Spleen (tissue), 11 donors: ENCODE measurements at regions not wholly inside any gene's neighbourhood (a gene's known extent, or its start where the extent isn't known, plus 50 kb on each side); places are given as distances from the start of the nearest gene placed in this dataset.

ENCODE experiments used
- DNase-seq: peaks from one replicate; pipeline ENCODE4 v3.0.0-alpha.2; 2020
- H3K27ac ChIP-seq, 8 donors: fragments of 200-600 bp; sonication (generic) in 7 of 8; 1 replicate in 4 of 8; 2 replicates in 4 of 8; pipeline versions ENCODE4 v1.5.0 to v1.8.0; 2016 to 2021; ENCODE audit warnings: inconsistent platforms in 4 of 8, mild to moderate bottlenecking in 4 of 8, moderate library complexity in 1 of 8
- H3K27me3 ChIP-seq, 7 donors: fragments of 200-600 bp; sonication (generic) in 6 of 7; replicated peaks in 1 of 7; 1 replicate in 4 of 7; 2 replicates in 3 of 7; pipeline versions ENCODE4 v1.5.0 to v1.8.0; 2016 to 2021; ENCODE audit warnings: inconsistent platforms in 3 of 7, mild to moderate bottlenecking in 1 of 7
- H3K36me3 ChIP-seq, 6 donors: fragments of 200-600 bp; sonication (generic) in 5 of 6; 1 replicate in 4 of 6; 2 replicates in 2 of 6; pipeline versions ENCODE4 v1.5.0 to v1.8.0; 2016 to 2021; ENCODE audit warnings: inconsistent platforms in 2 of 6
- H3K4me1 ChIP-seq, 6 donors: fragments of 200-600 bp; sonication (generic) in 5 of 6; 1 replicate in 3 of 6; 2 replicates in 3 of 6; pipeline versions ENCODE4 v1.5.0 to v1.8.0; 2016 to 2021; ENCODE audit warnings: inconsistent platforms in 3 of 6
- H3K4me3 ChIP-seq, 8 donors: fragments of 200-600 bp; sonication (generic) in 7 of 8; 1 replicate in 4 of 8; 2 replicates in 4 of 8; pipeline versions ENCODE4 v1.5.0 to v1.8.0; 2016 to 2021; ENCODE audit warnings: inconsistent platforms in 4 of 8, mild to moderate bottlenecking in 4 of 8, moderate library complexity in 2 of 8
- H3K9me3 ChIP-seq, 8 donors: fragments of 200-600 bp; sonication (generic) in 7 of 8; 1 replicate in 4 of 8; 2 replicates in 4 of 8; pipeline versions ENCODE4 v1.5.0 to v1.8.0; 2016 to 2021; ENCODE audit warnings: inconsistent platforms in 4 of 8
- POLR2A ChIP-seq, 3 donors: fragments of 450-650 bp; IDR thresholded peaks; one replicate each; pipeline ENCODE4 v1.5.1; 2017; ENCODE audit warnings: antibody characterized with exemption in 3 of 3, mild to moderate bottlenecking in 1 of 3
- POLR2AphosphoS5 ChIP-seq, 3 donors: sonication (generic); formaldehyde crosslinking; IDR thresholded peaks; one replicate each; pipeline ENCODE4 v1.5.1; 2017; ENCODE audit warnings: antibody characterized with exemption in 3 of 3
- WGBS, 5 donors: extraction: QIAGEN DNeasy Blood & Tissue Kit in 3 of 5; methylation state at CpG; one replicate each; pipeline versions ENCODE4 v1.1.5 to v1.1.7; 2013 to 2018; 5-methylcytosine and 5-hydroxymethylcytosine counted together
- intact Hi-C: fragments of 100-400 bp; cut with DNase I; formaldehyde crosslinking; loops from one replicate; pipeline ENCODE4 v1.15.0; 2023; ENCODE audit warnings: low total_unique reads
- TF ChIP-seq, protein P1 (sequence below), 11 experiments: fragments of 200-600 bp in 7 of 11; fragments of 450-650 bp in 4 of 11; sonication (generic) in 4 of 11; IDR thresholded peaks in 8 of 11; conservative IDR thresholded peaks in 3 of 11; 1 replicate in 7 of 11; 2 replicates in 4 of 11; pipeline versions ENCODE4 v1.4.0 to v1.8.0; 2016 to 2021; ENCODE audit warnings: antibody characterized with exemption in 11 of 11, inconsistent platforms in 4 of 11, mild to moderate bottlenecking in 1 of 11
- donor health status: healthy with polysubstance abuse.
- donor health status: DM: no; HTN: no; CAD: no; lungs with moderate emphysema.
- donor health status: DM: no; HTN: no; CAD: no.
- donor health status: Bipolar disorder and iron deficiency.
- donor health status: healthy.
- donor health status: DM: no; HTN: no; CAD: no.
- donor health status: DM: yes; HTN: yes; CAD: no.

DNA sequence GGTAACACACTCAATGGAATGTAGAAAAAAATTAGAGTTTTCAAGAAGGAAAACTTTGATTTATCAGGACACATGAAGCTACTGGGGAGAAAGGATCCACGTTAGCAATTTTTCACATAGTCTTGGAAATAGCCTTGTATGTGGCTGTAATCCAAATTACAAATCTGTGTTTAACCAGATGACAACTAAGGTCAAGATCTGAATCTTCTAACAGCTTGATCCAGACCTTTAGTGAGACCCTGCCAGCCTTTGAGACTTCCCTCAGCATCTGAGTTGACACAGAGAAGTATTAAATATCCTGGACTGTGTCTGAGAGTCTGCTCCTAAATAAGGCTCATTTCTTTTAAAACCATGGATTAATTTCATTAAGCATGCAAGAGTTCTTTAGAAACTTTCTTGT lies 135.9 kb upstream of the KCNK2 start:
- Histone ChIP-seq H3K4me3 (no peak overlapping the region), H3K4me1 (no peaks in the 10 kb centered on the region), H3K27me3 (no peaks in the 10 kb centered on the region), H3K9me3 (no peaks in the 10 kb centered on the region), H3K27ac (no peak overlapping the region), H3K36me3 (no peaks in the 10 kb centered on the region)
- no peak for TF ChIP-seq POLR2A (IDR thresholded peaks at IDR 0.05)
- TF ChIP-seq, protein P1, sequence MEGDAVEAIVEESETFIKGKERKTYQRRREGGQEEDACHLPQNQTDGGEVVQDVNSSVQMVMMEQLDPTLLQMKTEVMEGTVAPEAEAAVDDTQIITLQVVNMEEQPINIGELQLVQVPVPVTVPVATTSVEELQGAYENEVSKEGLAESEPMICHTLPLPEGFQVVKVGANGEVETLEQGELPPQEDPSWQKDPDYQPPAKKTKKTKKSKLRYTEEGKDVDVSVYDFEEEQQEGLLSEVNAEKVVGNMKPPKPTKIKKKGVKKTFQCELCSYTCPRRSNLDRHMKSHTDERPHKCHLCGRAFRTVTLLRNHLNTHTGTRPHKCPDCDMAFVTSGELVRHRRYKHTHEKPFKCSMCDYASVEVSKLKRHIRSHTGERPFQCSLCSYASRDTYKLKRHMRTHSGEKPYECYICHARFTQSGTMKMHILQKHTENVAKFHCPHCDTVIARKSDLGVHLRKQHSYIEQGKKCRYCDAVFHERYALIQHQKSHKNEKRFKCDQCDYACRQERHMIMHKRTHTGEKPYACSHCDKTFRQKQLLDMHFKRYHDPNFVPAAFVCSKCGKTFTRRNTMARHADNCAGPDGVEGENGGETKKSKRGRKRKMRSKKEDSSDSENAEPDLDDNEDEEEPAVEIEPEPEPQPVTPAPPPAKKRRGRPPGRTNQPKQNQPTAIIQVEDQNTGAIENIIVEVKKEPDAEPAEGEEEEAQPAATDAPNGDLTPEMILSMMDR (IDR thresholded peaks at IDR 0.05 in 8 of 11, conservative IDR thresholded peaks at IDR 0.05 in 3 of 11): no peak
- intact Hi-C loops: no loop called here
- WGBS, 5 donors: 29 to 63% (median 56%) methylated on average over 1 of the region's 1 CpG
- no peak for DNase-seq

- no peak overlapping the region for H3K27ac ChIP-seq
These were observed 129.9 kb upstream of the KCNK2 start for GRCh38 chr1:214952648-214953047.

DNA sequence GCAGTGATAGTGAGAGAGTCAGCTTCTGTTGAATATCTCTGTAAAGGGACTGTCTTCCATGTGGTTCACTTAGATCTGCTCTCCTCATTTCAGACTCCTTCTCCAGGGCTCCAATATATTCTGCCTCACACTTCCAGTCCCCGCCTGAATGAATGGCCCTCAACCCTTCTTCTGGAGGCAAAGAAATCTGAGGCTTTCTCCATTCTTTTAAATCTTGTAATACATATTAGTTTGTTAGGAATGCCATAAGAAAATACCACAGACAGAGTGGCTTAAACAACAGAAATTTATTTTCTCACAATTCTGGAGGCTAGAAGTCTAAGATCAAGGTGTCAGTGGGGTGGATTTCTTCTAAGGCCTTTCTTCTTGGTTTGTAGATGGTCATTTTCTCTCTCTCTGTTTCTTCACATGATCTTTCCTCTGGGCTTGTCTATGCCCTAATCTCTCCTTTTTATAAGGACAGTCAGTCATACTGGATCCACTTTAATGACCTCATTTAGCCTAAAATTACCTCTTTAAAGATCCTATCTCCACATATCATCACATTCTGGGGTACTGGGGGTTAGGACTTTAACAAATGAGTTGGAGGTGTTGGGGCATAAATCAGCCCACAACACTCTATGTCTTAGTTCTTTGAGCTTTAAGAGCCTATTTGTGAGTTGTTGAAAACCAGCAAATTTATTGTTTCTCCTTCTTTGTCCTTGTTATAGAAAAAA lies 128.5 kb upstream of the KCNK2 start:
- intact Hi-C loops: no loop called here
- Histone ChIP-seq H3K27ac (no peak overlapping the region), H3K4me1 (no peaks in the 10 kb centered on the region), H3K36me3 (no peaks in the 10 kb centered on the region), H3K4me3 (no peak overlapping the region), H3K9me3 (peaks cover 0 to 9% (median 0%) of the 10 kb centered on the region in 8 donors), H3K27me3 (no peaks in the 10 kb centered on the region)
- WGBS, 5 donors: 74 to 90% (median 83%) methylated on average over 1 of the region's 1 CpG
- TF ChIP-seq POLR2A (IDR thresholded peaks at IDR 0.05) (no peak), POLR2AphosphoS5 (IDR thresholded peaks at IDR 0.05) (no peak)
- TF ChIP-seq, protein P1 (IDR thresholded peaks at IDR 0.05 in 8 of 11, conservative IDR thresholded peaks at IDR 0.05 in 3 of 11): no peak
- DNase-seq: no peak

More at GRCh38 chr1:214952648-214953047, 129.9 kb upstream of the KCNK2 start:
- TF ChIP-seq, protein P1 (IDR thresholded peaks at IDR 0.05 in 8 of 11, conservative IDR thresholded peaks at IDR 0.05 in 3 of 11): no peak
- TF ChIP-seq POLR2A (IDR thresholded peaks at IDR 0.05) (no peak), POLR2AphosphoS5 (IDR thresholded peaks at IDR 0.05) (no peak)
- H3K36me3 ChIP-seq: no peaks in the 10 kb centered on the region
- peaks cover 0 to 9% (median 0%) of the 10 kb centered on the region in 8 donors for H3K9me3 ChIP-seq
- DNase-seq: no peak
- no peaks in the 10 kb centered on the region for H3K27me3 ChIP-seq
- WGBS, 5 donors: 73 to 91% (median 84%) methylated on average over 7 of the region's 7 CpGs
- no peaks in the 10 kb centered on the region for H3K4me1 ChIP-seq
- intact Hi-C loops: no loop called here
- H3K4me3 ChIP-seq: no peak overlapping the region

DNA sequence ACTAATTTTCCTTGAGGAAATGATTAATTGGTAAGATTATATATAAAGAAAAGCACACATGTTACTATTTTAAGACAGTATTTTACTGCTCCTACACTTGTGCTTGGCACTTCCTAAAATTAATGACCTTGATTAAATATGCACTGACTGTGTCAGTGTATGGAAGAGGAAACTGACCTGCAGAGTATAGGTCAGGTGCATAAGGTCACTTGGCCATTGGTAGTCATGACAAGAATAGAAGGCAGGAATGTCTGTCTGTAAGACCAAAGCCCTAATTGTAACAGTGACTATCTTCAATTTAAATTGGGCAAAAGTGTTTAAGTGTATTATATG lies 128.0 kb upstream of the KCNK2 start:
- intact Hi-C loops: no loop called here
- H3K4me1 ChIP-seq: no peaks in the 10 kb centered on the region
- peaks cover 0 to 9% (median 0%) of the 10 kb centered on the region in 8 donors for H3K9me3 ChIP-seq
- no peaks in the 10 kb centered on the region for H3K36me3 ChIP-seq
- no peak for TF ChIP-seq POLR2A (IDR thresholded peaks at IDR 0.05)
- TF ChIP-seq POLR2AphosphoS5 (IDR thresholded peaks at IDR 0.05): no peak
- TF ChIP-seq, protein P1 (IDR thresholded peaks at IDR 0.05 in 8 of 11, conservative IDR thresholded peaks at IDR 0.05 in 3 of 11): no peak
- DNase-seq: no peak
- H3K4me3 ChIP-seq: no peak overlapping the region
- no peaks in the 10 kb centered on the region for H3K27me3 ChIP-seq
- no peak overlapping the region for H3K27ac ChIP-seq
